Left renal cortex interstitium (tissue), 4 donors: ENCODE measurements at regions not wholly inside any gene's neighbourhood (a gene's known extent, or its start where the extent isn't known, plus 50 kb on each side); places are given as distances from the start of the nearest gene placed in this dataset.
A peak's percentile ranks its signal among the peaks of the same experiment; 100 is the strongest.
"Not testable (repeated sequence)": the region's sequence is repeated elsewhere in the genome, so short reads cannot be mapped to it uniquely, and the experiment has no call there.

ENCODE experiments used
- DNase-seq, 4 donors: peaks; one replicate each; pipeline ENCODE4 v3.0.0-alpha.2; 2013; ENCODE audit warnings: low read depth in 4 of 4, low spot score in 2 of 4, missing footprints in 1 of 4

GRCh38 chr14:65153101-65153500 is 50.8 kb upstream of the MAX start:
- DNase-seq, result no peak

DNA sequence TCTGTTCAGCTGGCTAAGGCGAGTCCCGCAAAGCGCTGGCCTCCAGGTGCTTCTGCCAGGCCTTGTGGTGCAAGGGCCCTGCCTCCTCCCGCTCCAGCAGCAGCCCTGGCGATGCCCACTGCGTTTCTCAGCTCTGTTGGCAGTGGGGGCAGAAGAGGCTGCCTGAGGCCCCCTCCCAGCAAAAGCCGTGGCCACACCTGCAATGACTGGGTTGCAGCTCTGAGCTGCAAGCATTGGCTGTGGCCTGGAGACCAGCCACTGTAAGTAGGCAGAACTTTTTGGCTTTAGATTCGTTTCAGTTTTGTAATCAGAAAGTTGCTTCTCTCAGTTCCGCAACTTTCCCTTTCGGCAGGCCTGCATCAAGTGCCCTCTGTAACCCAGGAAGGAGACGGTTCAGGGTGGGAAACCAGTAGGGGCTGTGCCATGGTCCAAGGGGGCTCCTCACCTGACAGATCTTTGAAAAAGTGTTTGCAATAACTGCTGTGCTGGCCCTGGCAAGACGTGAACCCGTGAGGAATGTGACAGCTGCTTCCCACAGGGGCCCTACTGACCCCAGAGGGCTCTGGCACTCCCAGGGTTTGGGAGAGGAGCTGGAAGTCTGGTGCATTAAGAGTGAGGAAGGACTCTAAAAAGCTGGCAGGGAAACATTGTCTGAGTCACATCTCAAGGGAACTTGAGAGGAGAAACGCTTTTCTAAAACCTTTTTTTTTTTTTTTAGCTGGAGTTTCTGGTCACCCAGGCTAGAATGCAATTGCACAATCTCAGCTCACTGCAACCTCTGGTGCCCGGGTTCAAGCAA is 54.5 kb upstream of the MAX start:
- no peak for DNase-seq

DNA sequence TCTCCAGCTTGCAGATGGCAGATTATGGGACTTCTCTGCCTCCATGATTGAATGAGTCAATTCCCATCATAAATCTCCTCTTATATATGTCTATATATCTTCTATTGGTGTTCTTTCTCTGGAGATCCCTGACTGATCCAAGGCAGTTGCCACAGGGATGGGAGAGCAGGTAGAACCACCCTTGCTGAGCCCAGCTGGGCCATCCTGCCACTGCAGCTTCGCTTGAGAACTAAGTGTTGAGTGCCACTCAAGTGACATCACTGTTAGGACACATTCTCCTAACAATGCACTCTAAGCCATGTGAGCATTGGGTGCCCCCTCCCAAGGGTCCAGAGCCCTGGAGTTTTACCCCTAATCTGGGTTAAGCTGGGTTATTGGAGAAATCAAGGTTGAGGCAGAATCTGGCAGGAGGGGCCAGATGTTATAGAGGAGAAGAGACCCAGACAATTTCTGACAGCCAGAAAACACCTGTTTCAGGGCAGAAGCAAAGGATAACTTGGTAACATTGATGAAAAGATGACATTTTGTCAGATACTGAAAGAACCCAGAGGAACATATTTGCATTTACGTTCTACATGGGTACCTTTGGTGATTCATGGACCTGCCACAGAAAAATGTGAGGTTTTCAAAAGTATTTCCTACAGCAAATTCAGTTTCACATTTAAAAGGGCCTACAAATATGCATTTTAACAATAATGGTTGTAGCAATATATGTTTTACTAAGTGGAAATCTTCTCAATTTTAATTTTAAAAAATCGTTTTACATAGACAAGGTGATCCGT is 57.2 kb upstream of the MAX start:
- no peak for DNase-seq

DNA sequence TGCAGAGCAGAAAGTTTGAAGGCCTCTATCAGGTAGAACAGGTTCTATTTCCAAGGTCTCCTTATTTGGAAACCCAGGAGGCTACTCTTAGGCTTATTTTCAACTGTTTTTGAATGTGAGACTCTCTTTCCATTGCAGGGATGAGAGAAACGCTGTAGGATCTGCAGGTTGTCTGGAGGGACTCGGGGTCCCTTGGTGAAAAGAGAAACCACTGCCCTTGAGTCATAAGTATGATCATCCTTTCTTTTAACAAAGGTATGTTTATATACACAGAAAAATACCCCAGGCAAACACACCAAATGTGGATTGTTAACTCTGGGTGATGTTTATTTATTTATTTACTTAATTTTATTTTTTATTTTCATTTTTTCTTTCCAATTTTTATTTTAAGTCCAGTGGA is 57.8 kb upstream of the MAX start:
- DNase-seq, result no peak

- DNase-seq, result no peak
Measured at GRCh38 chr14:65162031-65162430, 59.7 kb upstream of the MAX start.

- DNase-seq, result peak in 1 of 4 donors; percentile 32
Measured at GRCh38 chr14:65164068-65164824, 61.9 kb upstream of the MAX start.

GRCh38 chr14:65164825-65165135 is 62.5 kb upstream of the MAX start:
- DNase-seq, result no peak

DNA sequence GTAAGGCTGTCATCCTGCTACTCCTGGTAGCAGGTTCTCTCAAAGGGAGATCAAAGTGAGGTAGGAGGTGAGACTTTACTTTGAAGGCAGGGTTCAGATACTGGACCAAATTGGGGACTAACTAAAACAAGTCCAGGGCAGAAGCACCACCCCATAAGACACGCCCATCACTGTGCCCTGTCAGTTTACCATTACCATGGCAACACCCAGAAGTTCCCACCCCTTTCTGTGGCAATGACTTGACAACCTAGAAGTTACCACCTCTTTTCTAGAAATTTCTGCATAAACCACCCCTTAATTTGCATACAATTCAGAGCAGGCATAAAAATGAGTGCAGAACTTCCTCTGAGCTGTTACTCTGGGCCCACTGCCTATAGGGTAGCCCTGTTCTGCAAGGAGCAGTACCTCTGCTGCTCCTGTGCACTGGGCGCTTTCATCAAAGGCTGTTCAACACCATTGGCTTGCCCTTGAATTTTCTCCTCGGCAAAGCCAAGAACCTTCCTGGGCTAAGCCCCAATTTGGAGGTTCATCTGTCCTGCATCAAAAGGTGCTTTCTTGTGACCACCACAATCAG is 64.8 kb upstream of the MAX start:
- DNase-seq, result no peak

GRCh38 chr14:65168840-65169239 is 66.5 kb upstream of the MAX start:
- no peak for DNase-seq

GRCh38 chr14:65169351-65169750 is 67.0 kb upstream of the MAX start:
- no peak for DNase-seq

GRCh38 chr14:65170318-65170717 is 68.0 kb upstream of the MAX start:
- no peak for DNase-seq

DNA sequence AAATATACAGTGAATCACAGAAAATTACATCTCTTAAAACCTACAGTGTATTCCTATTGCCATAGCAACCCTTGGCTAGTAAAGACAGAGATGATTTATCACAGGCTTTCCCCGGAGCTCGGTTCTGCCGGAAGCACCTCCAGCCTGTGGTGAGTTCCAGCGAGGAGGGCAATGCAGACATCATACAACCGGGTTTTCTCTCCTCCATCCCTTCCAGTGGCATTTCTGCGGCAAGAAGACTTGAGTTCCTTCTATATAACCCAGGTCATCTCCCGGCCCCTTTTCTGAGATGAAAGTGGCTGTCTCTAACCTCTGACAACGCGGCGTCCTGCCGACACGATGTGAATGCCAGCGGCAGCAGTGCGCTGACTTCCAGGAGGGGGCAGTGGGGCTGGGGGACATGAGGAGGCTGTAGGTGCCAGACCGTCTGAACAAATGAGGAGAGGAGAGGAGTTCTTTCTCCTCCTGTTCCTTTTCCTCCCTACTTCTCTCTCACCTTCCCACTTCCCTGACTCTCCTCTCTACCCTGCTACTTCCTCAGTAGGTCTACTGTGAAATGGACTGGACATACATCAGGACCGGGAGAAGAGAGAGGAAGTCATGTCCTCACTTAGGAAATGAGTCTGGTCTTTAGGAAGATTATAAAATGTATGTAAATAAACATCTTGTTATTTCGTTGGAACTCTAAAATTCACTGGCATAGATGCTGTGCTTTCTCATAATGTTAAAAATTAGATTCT is 68.6 kb upstream of the MAX start:
- DNase-seq, result peak; percentile 27 to 40 (median 30)

GRCh38 chr14:65173973-65174693 is 71.8 kb upstream of the MAX start:
- DNase-seq, result no peak

DNA sequence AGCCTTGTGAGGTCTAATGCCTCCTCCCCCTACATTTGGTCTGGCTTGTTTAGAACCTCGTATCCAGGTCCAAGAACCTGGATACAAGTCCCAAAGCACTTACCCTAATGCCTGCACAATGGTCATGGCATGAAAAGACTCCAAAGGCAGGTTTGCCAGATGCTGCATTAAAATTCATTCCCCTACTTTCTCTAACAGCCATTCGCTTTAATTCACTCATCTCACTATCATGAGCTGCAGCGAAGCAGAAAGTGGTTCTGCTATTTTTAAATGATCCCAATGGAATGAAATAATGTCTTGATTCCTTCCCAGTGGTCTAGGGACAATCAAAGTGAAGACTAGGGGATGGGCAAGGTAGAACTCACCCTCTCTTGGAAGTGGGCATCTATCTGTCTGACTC is 72.5 kb upstream of the MAX start:
- no peak for DNase-seq

GRCh38 chr14:65177551-65177950 is 75.2 kb upstream of the MAX start:
- DNase-seq, result no peak

GRCh38 chr14:65179231-65179630 is 76.9 kb upstream of the MAX start:
- DNase-seq, result not testable (repeated sequence)

GRCh38 chr14:65179918-65180724 is 77.8 kb upstream of the MAX start:
- DNase-seq, result no peak

DNA sequence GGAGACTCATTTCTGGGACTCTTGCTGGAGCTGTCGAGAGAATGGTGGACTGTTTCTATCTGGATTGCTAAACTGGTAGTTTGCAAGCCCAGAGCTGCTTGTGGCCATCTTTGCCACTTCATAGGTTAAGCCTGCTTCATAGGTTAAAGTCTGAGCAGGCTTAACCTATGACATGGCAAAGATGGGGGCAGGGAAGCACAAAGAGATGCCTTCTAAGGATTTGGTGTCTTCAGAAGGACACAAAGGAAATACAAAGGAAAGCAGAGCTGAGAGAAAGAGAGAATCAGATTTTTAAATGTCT is 78.4 kb upstream of the MAX start:
- no peak for DNase-seq
